ENCODE measurements at regions not wholly inside any gene's neighbourhood (a gene's known extent, or its start where the extent isn't known, plus 50 kb on each side); places are given as distances from the start of the nearest gene placed in this dataset.

- DNase-seq (ENCODE audit: low read depth, low spot score) (no peak), ATAC-seq (no peak)
- no peak overlapping the region for H3K27ac ChIP-seq (ENCODE audit: low read length)
- ChIA-PET CTCF (no interaction called here), POLR2A (no interaction called here)
- no peaks in the 10 kb centered on the region for H3K36me3 ChIP-seq (ENCODE audit: control insufficient read depth, insufficient read depth, low read length)
- no peaks in the 10 kb centered on the region for H3K4me1 ChIP-seq (ENCODE audit: control insufficient read depth, insufficient read depth, low read length)
- BruUV-seq (replicated peaks): no TSS peak
- intact Hi-C loops (cut with micrococcal nuclease; ENCODE audit: unreplicated experiment) (no loop called here), in situ Hi-C loops (cut with HindIII; ENCODE audit: low pct_unique_long_range_greater_than_20kb, low sequenced_read_pairs) (no loop called here)
- no peak overlapping the region for H3K4me3 ChIP-seq (ENCODE audit: low read depth in 2 of 2, low read length in 2 of 2)
- no peaks in the 10 kb centered on the region for H3K9me3 ChIP-seq (ENCODE audit: control insufficient read depth, insufficient read depth, low read depth, low read length)
- TF ChIP-seq REST (IDR thresholded peaks at IDR 0.05; ENCODE audit: insufficient read depth in 1 of 2, low read depth in 2 of 2, low read length in 1 of 2) (no peak), SIN3A (IDR thresholded peaks at IDR 0.05; ENCODE audit: borderline replicate concordance, insufficient read depth, low read depth, low read length) (no peak)
- no peaks in the 10 kb centered on the region; the same call in none of the 2 replicates for H3K27me3 ChIP-seq (ENCODE audit: control insufficient read depth, insufficient read depth, low read length)
Measured at GRCh38 chr1:34338871-34339270, 162.2 kb downstream of the C1orf94 start.

- intact Hi-C loops (cut with micrococcal nuclease; ENCODE audit: unreplicated experiment) (no loop called here), in situ Hi-C loops (cut with HindIII; ENCODE audit: low pct_unique_long_range_greater_than_20kb, low sequenced_read_pairs) (no loop called here)
- CTCF ChIA-PET: no interaction called here
- no peak for DNase-seq (ENCODE audit: low read depth, low spot score)
- POLR2A ChIA-PET: no interaction called here
- Histone ChIP-seq H3K4me3 (ENCODE audit: low read depth in 2 of 2, low read length in 2 of 2) (no peak overlapping the region), H3K9me3 (ENCODE audit: control insufficient read depth, insufficient read depth, low read depth, low read length) (no peaks in the 10 kb centered on the region), H3K27me3 (ENCODE audit: control insufficient read depth, insufficient read depth, low read length) (no peaks in the 10 kb centered on the region; the same call in none of the 2 replicates), H3K36me3 (ENCODE audit: control insufficient read depth, insufficient read depth, low read length) (no peaks in the 10 kb centered on the region), H3K4me1 (ENCODE audit: control insufficient read depth, insufficient read depth, low read length) (no peaks in the 10 kb centered on the region), H3K27ac (ENCODE audit: low read length) (no peak overlapping the region)
- ATAC-seq: no peak
- TF ChIP-seq SIN3A (IDR thresholded peaks at IDR 0.05; ENCODE audit: borderline replicate concordance, insufficient read depth, low read depth, low read length): no peak
- TF ChIP-seq POLR2AphosphoS5 (IDR thresholded peaks at IDR 0.05; ENCODE audit: low read depth, low read length): no peak
- TF ChIP-seq REST (IDR thresholded peaks at IDR 0.05; ENCODE audit: insufficient read depth in 1 of 2, low read depth in 2 of 2, low read length in 1 of 2): no peak
- TF ChIP-seq CTCF (IDR thresholded peaks at IDR 0.05): no peak
- TF ChIP-seq TCF7L2 (IDR thresholded peaks at IDR 0.05; ENCODE audit: low read depth, low read length): no peak
- no TSS peak for BruUV-seq (replicated peaks)
Measured at GRCh38 chr1:34341896-34342295, 165.2 kb downstream of the C1orf94 start.

Data from Panc1 (cell line).